ENCODE measurements at regions not wholly inside any gene's neighbourhood (a gene's known extent, or its start where the extent isn't known, plus 50 kb on each side); places are given as distances from the start of the nearest gene placed in this dataset.

- no peak for TF ChIP-seq PRDM2 (tag by site-specific recombination; IDR thresholded peaks at IDR 0.05; ENCODE audit: borderline replicate concordance)
- TF ChIP-seq ZNF391 (tag by site-specific recombination; IDR thresholded peaks at IDR 0.05; ENCODE audit: borderline replicate concordance, low read depth): no peak
- no peak for TF ChIP-seq REPIN1 (tag by site-specific recombination; IDR thresholded peaks at IDR 0.05; ENCODE audit: low read depth)
- peak; percentile 92 for TF ChIP-seq PRDM4 (tag by site-specific recombination; IDR thresholded peaks at IDR 0.05)
- TF ChIP-seq ZNF114 (tag by site-specific recombination; IDR thresholded peaks at IDR 0.05): no peak
- no peak for TF ChIP-seq ZNF121 (tag by site-specific recombination; IDR thresholded peaks at IDR 0.05)
- 0 out of 2 replicates have a peak, but pooled peaks have one; percentile 53 for TF ChIP-seq ZNF362 (tag by site-specific recombination; IDR thresholded peaks at IDR 0.05)
- no peak for TF ChIP-seq GLI2 (tag by site-specific recombination; IDR thresholded peaks at IDR 0.05; ENCODE audit: borderline replicate concordance, low read depth)
- TF ChIP-seq ZNF148 (tag by site-specific recombination; IDR thresholded peaks at IDR 0.05; ENCODE audit: borderline replicate concordance): no peak
- no peak for TF ChIP-seq ZNF747 (tag by site-specific recombination; IDR thresholded peaks at IDR 0.05)
- 0 out of 2 replicates have a peak, but pooled peaks have one; percentile 26 for TF ChIP-seq ZNF24 (tag by site-specific recombination; IDR thresholded peaks at IDR 0.05)
- peak; percentile 72; the same call in 1 of the 2 replicates for TF ChIP-seq ZNF596 (tag by site-specific recombination; IDR thresholded peaks at IDR 0.05)
- no peak for TF ChIP-seq ZNF621 (tag by site-specific recombination; IDR thresholded peaks at IDR 0.05)
- TF ChIP-seq PRDM6 (tag by site-specific recombination; IDR thresholded peaks at IDR 0.05): peak; percentile 91
- TF ChIP-seq ZFHX2 (tag by site-specific recombination; conservative IDR thresholded peaks at IDR 0.05): no peak
- TF ChIP-seq ZSCAN5A (tag by site-specific recombination; IDR thresholded peaks at IDR 0.05): no peak
- no peak for TF ChIP-seq ZNF274 (IDR thresholded peaks at IDR 0.05; ENCODE audit: low read length)
- no peak for TF ChIP-seq ZNF274 (tag by site-specific recombination; IDR thresholded peaks at IDR 0.05; ENCODE audit: borderline replicate concordance)
- no peak for TF ChIP-seq ZNF549 (tag by site-specific recombination; IDR thresholded peaks at IDR 0.05)
- no peak for TF ChIP-seq ZNF530 (tag by site-specific recombination; IDR thresholded peaks at IDR 0.05; ENCODE audit: low read depth)
- no peak for TF ChIP-seq RBAK (tag by site-specific recombination; IDR thresholded peaks at IDR 0.05)
- TF ChIP-seq ZNF302 (tag by site-specific recombination; IDR thresholded peaks at IDR 0.05; ENCODE audit: low read depth): no peak
- no peak; the same call in 1 of the 2 replicates for TF ChIP-seq ZNF350 (tag by site-specific recombination; IDR thresholded peaks at IDR 0.05)
- TF ChIP-seq ZNF23 (tag by site-specific recombination; IDR thresholded peaks at IDR 0.05; ENCODE audit: borderline replicate concordance): no peak
- no peak for TF ChIP-seq KLF10 (tag by site-specific recombination; IDR thresholded peaks at IDR 0.05)
- no peak for TF ChIP-seq ZSCAN30 (tag by site-specific recombination; IDR thresholded peaks at IDR 0.05)
Observed at GRCh38 chr6:150672800-150673199, 73.1 kb downstream of the PLEKHG1 start (continued).
